WTC11 (cell line): ENCODE measurements at regions not wholly inside any gene's neighbourhood (a gene's known extent, or its start where the extent isn't known, plus 50 kb on each side); places are given as distances from the start of the nearest gene placed in this dataset.

ENCODE experiments used
- ATAC-seq: fragments of 200-7000 bp; cut with Tn5 transposase; 2 replicates; pipeline ENCODE4 v1.10.0; 2021; ENCODE audit warnings: mild to moderate bottlenecking, moderate library complexity
- CTCF ChIA-PET: fragments of 300-600 bp; sonication (Branson Sonifier 250); formaldehyde crosslinking; loops from one replicate; lab custom pipeline; 2021; ENCODE audit warnings: antibody characterized with exemption; lab: Charles Lee
- POLR2A ChIA-PET: fragments of 350-600 bp; sonication (Branson Sonifier 250); formaldehyde crosslinking; loops from one replicate; lab custom pipeline; 2021; ENCODE audit warnings: antibody characterized with exemption; lab: Charles Lee
- DNase-seq: peaks from one replicate; pipeline ENCODE4 v3.0.0; 2021; ENCODE audit warnings: low spot score
- H3K27ac Mint-ChIP-seq: 2 replicates; pipeline ENCODE4 v1.8.0; 2021; ENCODE audit warnings: mixed read lengths
- H3K27me3 Mint-ChIP-seq: 2 replicates; pipeline ENCODE4 v1.8.0; 2021; ENCODE audit warnings: low read depth, mild to moderate bottlenecking, moderate library complexity, mixed read lengths
- H3K36me3 Mint-ChIP-seq: 2 replicates; pipeline ENCODE4 v1.8.0; 2021; ENCODE audit warnings: mixed read lengths
- H3K4me1 Mint-ChIP-seq: 2 replicates; pipeline ENCODE4 v1.8.0; 2022; ENCODE audit warnings: mixed read lengths
- H3K4me3 Mint-ChIP-seq: 2 replicates; pipeline ENCODE4 v1.8.0; 2021; ENCODE audit warnings: mild to moderate bottlenecking, moderate library complexity, mixed read lengths
- H3K9me3 Mint-ChIP-seq: 2 replicates; pipeline ENCODE4 v1.8.0; 2021; ENCODE audit warnings: mixed read lengths
- ATF3 ChIP-seq: sonication (generic); formaldehyde crosslinking; conservative IDR thresholded peaks from 2 replicates; pipeline ENCODE4 v1.8.1; 2022; ENCODE audit warnings: mild to moderate bottlenecking, missing genetic modification reagents
- E2F4 ChIP-seq: sonication (generic); formaldehyde crosslinking; IDR thresholded peaks from 2 replicates; pipeline ENCODE4 v1.8.1; 2022; ENCODE audit warnings: low read depth, mild to moderate bottlenecking, moderate library complexity, missing genetic modification reagents, borderline replicate concordance
- ETV6 ChIP-seq: sonication (generic); formaldehyde crosslinking; IDR thresholded peaks from 2 replicates; pipeline ENCODE4 v1.8.1; 2022; ENCODE audit warnings: mild to moderate bottlenecking, missing genetic modification reagents
- IRF2 ChIP-seq: sonication (generic); formaldehyde crosslinking; IDR thresholded peaks from 2 replicates; pipeline ENCODE4 v1.8.0; 2022; ENCODE audit warnings: low read depth, missing genetic modification reagents, borderline replicate concordance
- JAZF1 ChIP-seq: fragments of 250-450 bp; sonication (Bioruptor Pico); IDR thresholded peaks from 2 replicates; pipeline ENCODE4 v1.9.0; 2021; ENCODE audit warnings: moderate library complexity, mild to moderate bottlenecking, inconsistent platforms
- KAT7 ChIP-seq: sonication (generic); formaldehyde crosslinking; IDR thresholded peaks from 2 replicates; pipeline ENCODE4 v1.8.1; 2023; ENCODE audit warnings: missing genetic modification reagents, mild to moderate bottlenecking, borderline replicate concordance
- OVOL2 ChIP-seq: fragments of 250-450 bp; sonication (Bioruptor Pico); IDR thresholded peaks from 2 replicates; pipeline ENCODE4 v1.9.0; 2021; ENCODE audit warnings: mild to moderate bottlenecking, borderline replicate concordance
- RELA ChIP-seq: sonication (generic); formaldehyde crosslinking; IDR thresholded peaks from 2 replicates; pipeline ENCODE4 v1.8.1; 2022; ENCODE audit warnings: missing genetic modification reagents, mild to moderate bottlenecking, borderline replicate concordance
- SMAD3 ChIP-seq: sonication (generic); formaldehyde crosslinking; IDR thresholded peaks from 2 replicates; pipeline ENCODE4 v1.8.0; 2022; ENCODE audit warnings: missing genetic modification reagents, mild to moderate bottlenecking, borderline replicate concordance
- SMAD4 ChIP-seq: sonication (generic); formaldehyde crosslinking; IDR thresholded peaks from 2 replicates; pipeline ENCODE4 v1.8.0; 2022; ENCODE audit warnings: mild to moderate bottlenecking, missing genetic modification reagents
- SOX15 ChIP-seq: fragments of 250-450 bp; sonication (Bioruptor Pico); IDR thresholded peaks from 2 replicates; pipeline ENCODE4 v1.9.0; 2021; ENCODE audit warnings: mild to moderate bottlenecking
- SP1 ChIP-seq: sonication (generic); formaldehyde crosslinking; conservative IDR thresholded peaks from 2 replicates; pipeline ENCODE4 v1.8.1; 2022; ENCODE audit warnings: missing genetic modification reagents
- TCF7 ChIP-seq: sonication (generic); formaldehyde crosslinking; IDR thresholded peaks from 2 replicates; pipeline ENCODE4 v1.8.0; 2022; ENCODE audit warnings: mild to moderate bottlenecking, low read depth, missing genetic modification reagents, moderate library complexity
- TEAD4 ChIP-seq: sonication (generic); formaldehyde crosslinking; IDR thresholded peaks from 2 replicates; pipeline ENCODE4 v1.8.0; 2022; ENCODE audit warnings: mild to moderate bottlenecking, missing genetic modification reagents
- TP53 ChIP-seq: sonication (generic); formaldehyde crosslinking; IDR thresholded peaks from 2 replicates; pipeline ENCODE4 v1.8.1; 2023; ENCODE audit warnings: mild to moderate bottlenecking, missing genetic modification reagents
- ZMAT4 ChIP-seq: fragments of 250-450 bp; sonication (Bioruptor Pico); IDR thresholded peaks from 2 replicates; pipeline ENCODE4 v1.9.0; 2021; ENCODE audit warnings: mild to moderate bottlenecking
- ZNF121 ChIP-seq: sonication (generic); formaldehyde crosslinking; IDR thresholded peaks from 2 replicates; pipeline ENCODE4 v1.8.0; 2023; ENCODE audit warnings: missing genetic modification reagents
- ZNF219 ChIP-seq: sonication (generic); formaldehyde crosslinking; IDR thresholded peaks from 2 replicates; pipeline ENCODE4 v1.8.0; 2023; ENCODE audit warnings: missing genetic modification reagents, mild to moderate bottlenecking, borderline replicate concordance
- ZNF232 ChIP-seq: sonication (generic); formaldehyde crosslinking; IDR thresholded peaks from 2 replicates; pipeline ENCODE4 v1.8.0; 2022; ENCODE audit warnings: mild to moderate bottlenecking, missing genetic modification reagents
- ZNF317 ChIP-seq: sonication (generic); formaldehyde crosslinking; IDR thresholded peaks from 2 replicates; pipeline ENCODE4 v1.8.1; 2023; ENCODE audit warnings: low read depth, mild to moderate bottlenecking, moderate library complexity, missing genetic modification reagents, borderline replicate concordance
- ZNF396 ChIP-seq: fragments of 250-450 bp; sonication (Bioruptor Pico); IDR thresholded peaks from 2 replicates; pipeline ENCODE4 v1.8.0; 2021; ENCODE audit warnings: mild to moderate bottlenecking, moderate library complexity, borderline replicate concordance
- ZSCAN18 ChIP-seq: fragments of 250-450 bp; sonication (Bioruptor Pico); IDR thresholded peaks from 2 replicates; pipeline ENCODE4 v2.1.2; 2022; ENCODE audit warnings: mild to moderate bottlenecking, moderate library complexity
- TF ChIP-seq, protein P1 (sequence below): sonication (generic); formaldehyde crosslinking; IDR thresholded peaks from 2 replicates; pipeline ENCODE4 v1.8.1; 2023; ENCODE audit warnings: mild to moderate bottlenecking, missing genetic modification reagents, moderate library complexity
- TF ChIP-seq, protein P2 (sequence below): sonication (generic); formaldehyde crosslinking; IDR thresholded peaks from 2 replicates; pipeline ENCODE4 v1.8.0; 2022; ENCODE audit warnings: mild to moderate bottlenecking, missing genetic modification reagents

GRCh38 chr3:59442046-59442445 is 392.2 kb upstream of the CFAP20DC start:
- POLR2A ChIA-PET = interaction anchor here (0.6 kb wide), 1 partner anchor 751 kb away, joined by 3 read pairs; no protein-coding TSS in a partner anchor
- Mint-ChIP-seq H3K27ac (no peak overlapping the region), H3K4me1 (0 out of 2 replicates have a peak, but pooled peaks cover 2% of the 10 kb centered on the region), H3K4me3 (no peak overlapping the region), H3K27me3 (peaks cover 100% of the 10 kb centered on the region), H3K9me3 (no peaks in the 10 kb centered on the region), H3K36me3 (no peaks in the 10 kb centered on the region)
- ATAC-seq (peak; percentile 50; the same call in 1 of the 2 replicates), DNase-seq (no peak)
- CTCF ChIA-PET = interaction anchor here (0.5 kb wide), 1 partner anchor 416 kb away, joined by 5 read pairs; no protein-coding TSS in a partner anchor
- TF ChIP-seq KAT7 (CRISPR knock-in tag) (no peak), ZSCAN18 (CRISPR knock-in tag) (no peak), ZNF219 (CRISPR knock-in tag) (no peak), E2F4 (CRISPR knock-in tag) (no peak), ZNF396 (CRISPR knock-in tag) (no peak), SMAD3 (CRISPR knock-in tag) (no peak), SOX15 (CRISPR knock-in tag) (no peak)
- TF ChIP-seq, protein P1, sequence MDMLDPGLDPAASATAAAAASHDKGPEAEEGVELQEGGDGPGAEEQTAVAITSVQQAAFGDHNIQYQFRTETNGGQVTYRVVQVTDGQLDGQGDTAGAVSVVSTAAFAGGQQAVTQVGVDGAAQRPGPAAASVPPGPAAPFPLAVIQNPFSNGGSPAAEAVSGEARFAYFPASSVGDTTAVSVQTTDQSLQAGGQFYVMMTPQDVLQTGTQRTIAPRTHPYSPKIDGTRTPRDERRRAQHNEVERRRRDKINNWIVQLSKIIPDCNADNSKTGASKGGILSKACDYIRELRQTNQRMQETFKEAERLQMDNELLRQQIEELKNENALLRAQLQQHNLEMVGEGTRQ (CRISPR knock-in tag) = no peak

DNA sequence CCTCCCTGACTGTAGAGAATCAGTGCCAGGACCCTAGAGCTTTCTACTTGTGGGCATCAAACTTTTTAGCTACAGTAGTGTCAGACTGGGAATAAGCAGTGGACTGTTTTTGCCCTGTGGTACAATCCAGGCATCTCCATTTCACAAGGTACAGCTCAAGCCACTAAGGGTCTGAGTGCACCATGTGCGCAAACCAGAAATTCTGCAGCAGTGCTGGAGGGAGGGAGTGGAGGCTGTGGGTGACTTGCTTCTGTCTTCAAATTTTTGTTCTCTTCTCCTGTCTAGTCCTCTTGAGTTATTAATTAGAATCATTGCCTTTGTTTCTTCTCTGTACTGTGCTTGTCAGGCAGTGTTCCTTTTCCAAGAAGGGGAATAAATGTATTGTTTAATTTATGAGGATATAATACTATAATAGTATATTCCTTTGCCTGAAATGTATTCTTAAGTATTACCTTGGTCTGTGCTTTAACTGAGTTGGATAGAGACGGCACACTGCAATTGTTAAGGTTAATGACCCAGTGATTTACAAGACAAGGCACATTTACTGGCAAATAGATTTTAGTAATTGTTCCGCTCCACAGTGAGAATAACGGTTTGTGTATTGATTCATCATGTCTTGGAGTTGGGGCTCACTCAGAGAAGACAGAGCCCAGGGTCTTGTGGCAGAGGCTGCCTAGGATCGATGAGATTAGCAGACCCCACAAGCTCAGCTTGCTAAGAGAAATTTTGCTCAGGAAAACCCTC is 390.6 kb upstream of the CFAP20DC start:
- TF ChIP-seq ZNF232 = no peak
- ChIA-PET CTCF (interaction anchor here (1.0 kb wide), 1 partner anchor 114 kb away, joined by 5 read pairs; no protein-coding TSS in a partner anchor), POLR2A (no interaction called here)
- no peak overlapping the region for H3K4me3 Mint-ChIP-seq
- DNase-seq = no peak
- H3K36me3 Mint-ChIP-seq = no peaks in the 10 kb centered on the region
- H3K27ac Mint-ChIP-seq = no peak overlapping the region
- no peak for ATAC-seq
- H3K4me1 Mint-ChIP-seq = 0 out of 2 replicates have a peak, but pooled peaks cover 2% of the 10 kb centered on the region
- H3K27me3 Mint-ChIP-seq = peaks cover 98% of the 10 kb centered on the region
- no peaks in the 10 kb centered on the region for H3K9me3 Mint-ChIP-seq

DNA sequence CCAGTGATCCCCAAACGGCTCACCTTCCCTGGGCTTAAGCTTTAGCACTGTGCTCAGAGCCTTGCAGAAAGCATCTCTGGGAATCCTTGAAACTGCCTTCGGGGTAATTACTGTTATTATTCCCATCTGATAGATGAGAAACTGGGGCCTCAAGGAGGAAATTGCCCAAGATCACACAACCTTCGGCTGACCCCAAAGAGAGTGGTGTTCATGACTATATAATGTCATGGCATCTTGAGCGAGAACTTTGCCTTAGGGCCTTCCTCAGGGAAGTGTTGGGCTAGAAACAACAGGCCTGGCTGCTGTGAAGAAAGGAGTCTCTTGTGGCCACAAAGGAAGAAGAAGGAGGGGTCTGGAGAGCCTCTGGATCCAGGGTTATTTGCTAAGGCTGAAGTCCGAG is 388.7 kb upstream of the CFAP20DC start:
- CTCF ChIA-PET = no interaction called here
- DNase-seq (no peak), ATAC-seq (no peak)
- Mint-ChIP-seq H3K9me3 (peaks cover 5% of the 10 kb centered on the region; the same call in 1 of the 2 replicates), H3K4me3 (no peak overlapping the region), H3K4me1 (0 out of 2 replicates have a peak, but pooled peaks cover 2% of the 10 kb centered on the region), H3K27ac (no peak overlapping the region), H3K36me3 (no peaks in the 10 kb centered on the region), H3K27me3 (peaks cover 98% of the 10 kb centered on the region)
- POLR2A ChIA-PET = no interaction called here
- TF ChIP-seq ZMAT4 (no peak), ATF3 (CRISPR knock-in tag) (no peak), TCF7 (CRISPR knock-in tag) (no peak), JAZF1 (CRISPR knock-in tag) (no peak), IRF2 (CRISPR knock-in tag) (no peak), SMAD4 (CRISPR knock-in tag) (no peak), TP53 (no peak), OVOL2 (CRISPR knock-in tag) (no peak), SP1 (CRISPR knock-in tag) (no peak), ETV6 (no peak), SOX15 (CRISPR knock-in tag) (no peak), ZNF317 (no peak), TEAD4 (CRISPR knock-in tag) (no peak), RELA (CRISPR knock-in tag) (no peak), ZNF121 (CRISPR knock-in tag) (no peak)
- TF ChIP-seq, protein P2, sequence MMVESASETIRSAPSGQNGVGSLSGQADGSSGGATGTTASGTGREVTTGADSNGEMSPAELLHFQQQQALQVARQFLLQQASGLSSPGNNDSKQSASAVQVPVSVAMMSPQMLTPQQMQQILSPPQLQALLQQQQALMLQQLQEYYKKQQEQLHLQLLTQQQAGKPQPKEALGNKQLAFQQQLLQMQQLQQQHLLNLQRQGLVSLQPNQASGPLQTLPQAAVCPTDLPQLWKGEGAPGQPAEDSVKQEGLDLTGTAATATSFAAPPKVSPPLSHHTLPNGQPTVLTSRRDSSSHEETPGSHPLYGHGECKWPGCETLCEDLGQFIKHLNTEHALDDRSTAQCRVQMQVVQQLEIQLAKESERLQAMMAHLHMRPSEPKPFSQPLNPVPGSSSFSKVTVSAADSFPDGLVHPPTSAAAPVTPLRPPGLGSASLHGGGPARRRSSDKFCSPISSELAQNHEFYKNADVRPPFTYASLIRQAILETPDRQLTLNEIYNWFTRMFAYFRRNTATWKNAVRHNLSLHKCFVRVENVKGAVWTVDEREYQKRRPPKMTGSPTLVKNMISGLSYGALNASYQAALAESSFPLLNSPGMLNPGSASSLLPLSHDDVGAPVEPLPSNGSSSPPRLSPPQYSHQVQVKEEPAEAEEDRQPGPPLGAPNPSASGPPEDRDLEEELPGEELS (CRISPR knock-in tag) = no peak
